Stimulated activated CD4-positive, alpha-beta T cell treated with anti-CD3 and anti-CD28 coated beads, Interleukin-4, amount 100 ng/mL, for 1 hour (primary cell): ENCODE measurements at regions not wholly inside any gene's neighbourhood (a gene's known extent, or its start where the extent isn't known, plus 50 kb on each side); places are given as distances from the start of the nearest gene placed in this dataset.
A peak's percentile ranks its signal among the peaks of the same experiment; 100 is the strongest.

Experiments used
- DNase-seq: peaks from one replicate; pipeline ENCODE4 v3.0.0-alpha.2; 2020

- DNase-seq = peak; percentile 69
These were observed 267.4 kb upstream of the HMGA2 start for GRCh38 chr12:65556676-65557437.

- DNase-seq = no peak
These were observed 266.7 kb upstream of the HMGA2 start for GRCh38 chr12:65557438-65558181.

GRCh38 chr12:65560286-65560685 lies 264.0 kb upstream of the HMGA2 start:
- DNase-seq = no peak

GRCh38 chr12:65561798-65562382 lies 262.4 kb upstream of the HMGA2 start:
- DNase-seq = no peak

- DNase-seq = no peak
These were observed 258.4 kb upstream of the HMGA2 start for GRCh38 chr12:65565601-65566560.

- DNase-seq = no peak
These were observed 257.5 kb upstream of the HMGA2 start for GRCh38 chr12:65566751-65567150.

- DNase-seq = no peak
These were observed 256.5 kb upstream of the HMGA2 start for GRCh38 chr12:65567820-65568219.

- DNase-seq = no peak
These were observed 255.8 kb upstream of the HMGA2 start for GRCh38 chr12:65568517-65568916.

- DNase-seq = no peak
These were observed 253.7 kb upstream of the HMGA2 start for GRCh38 chr12:65570451-65571130.

GRCh38 chr12:65574867-65575266 lies 249.4 kb upstream of the HMGA2 start:
- DNase-seq = no peak

- no peak for DNase-seq
These were observed 240.3 kb upstream of the HMGA2 start for GRCh38 chr12:65584016-65584415.

GRCh38 chr12:65585648-65586602 lies 238.4 kb upstream of the HMGA2 start:
- no peak for DNase-seq

GRCh38 chr12:65586796-65587195 lies 237.5 kb upstream of the HMGA2 start:
- no peak for DNase-seq

- DNase-seq = no peak
These were observed 234.0 kb upstream of the HMGA2 start for GRCh38 chr12:65590318-65590717.

GRCh38 chr12:65592416-65592815 lies 231.9 kb upstream of the HMGA2 start:
- DNase-seq = no peak

GRCh38 chr12:65593239-65593701 lies 231.0 kb upstream of the HMGA2 start:
- no peak for DNase-seq

- no peak for DNase-seq
These were observed 229.9 kb upstream of the HMGA2 start for GRCh38 chr12:65594409-65594808.

- DNase-seq = no peak
These were observed 229.2 kb upstream of the HMGA2 start for GRCh38 chr12:65595016-65595560.

- no peak for DNase-seq
These were observed 227.7 kb upstream of the HMGA2 start for GRCh38 chr12:65596514-65597091.

- no peak for DNase-seq
These were observed 226.8 kb upstream of the HMGA2 start for GRCh38 chr12:65597527-65597926.
